Astrocyte (in vitro differentiated cells and primary cell): ENCODE measurements at regions not wholly inside any gene's neighbourhood (a gene's known extent, or its start where the extent isn't known, plus 50 kb on each side); places are given as distances from the start of the nearest gene placed in this dataset.

ENCODE experiments used
- DNase-seq: peaks from one replicate; pipeline ENCODE4 v3.0.0-alpha.2; 2010; ENCODE audit warnings: low read depth
- FAIRE-seq: peaks from 2 replicates; lab custom pipeline; 2011; peaks lifted over from hg19 to GRCh38; lab: Jason Lieb, UNC
- H2AFZ ChIP-seq: 2 replicates; pipeline ENCODE4 v1.6.0; 2012; ENCODE audit warnings: low read depth, low read length, inconsistent platforms
- H3K27ac ChIP-seq: 2 replicates; pipeline ENCODE4 v1.5.1; 2011; ENCODE audit warnings: low read depth, low read length, inconsistent platforms
- H3K27me3 ChIP-seq: 2 replicates; pipeline ENCODE4 v1.6.0; 2011; ENCODE audit warnings: low read length, inconsistent platforms; ENCODE audit not compliant: insufficient read depth
- H3K36me3 ChIP-seq: 2 replicates; pipeline ENCODE4 v1.5.1; 2011; ENCODE audit warnings: low read length, inconsistent platforms; ENCODE audit not compliant: insufficient read depth
- H3K4me1 ChIP-seq: 2 replicates; pipeline ENCODE4 v1.5.1; 2011; ENCODE audit warnings: low read length, inconsistent platforms; ENCODE audit not compliant: insufficient read depth
- H3K4me2 ChIP-seq: 2 replicates; pipeline ENCODE4 v1.6.0; 2012; ENCODE audit warnings: low read length, inconsistent platforms
- H3K4me3 ChIP-seq: 2 replicates; pipeline ENCODE4 v1.5.1; 2011; ENCODE audit warnings: low read depth, mild to moderate bottlenecking, low read length, inconsistent platforms; ENCODE audit not compliant: insufficient read depth
- H3K79me2 ChIP-seq: 2 replicates; pipeline ENCODE4 v1.6.0; 2012; ENCODE audit warnings: mild to moderate bottlenecking, low read length, inconsistent platforms; ENCODE audit not compliant: insufficient read depth
- H3K9ac ChIP-seq: 2 replicates; pipeline ENCODE4 v1.6.0; 2012; ENCODE audit warnings: mild to moderate bottlenecking, low read length, inconsistent platforms
- H3K9me3 ChIP-seq: 2 replicates; pipeline ENCODE4 v1.5.1; 2012; ENCODE audit warnings: low read depth, mild to moderate bottlenecking, low read length, inconsistent platforms; ENCODE audit not compliant: insufficient read depth
- H4K20me1 ChIP-seq: 2 replicates; pipeline ENCODE4 v1.6.0; 2012; ENCODE audit warnings: low read length, inconsistent platforms; ENCODE audit not compliant: insufficient read depth
- H3K27ac Mint-ChIP-seq: one replicate; pipeline ENCODE4 v1.8.0; 2021; ENCODE audit warnings: mild to moderate bottlenecking, mixed read lengths; ENCODE audit not compliant: unreplicated experiment
- H3K27me3 Mint-ChIP-seq: one replicate; pipeline ENCODE4 v1.8.0; 2021; ENCODE audit warnings: low read depth, mixed read lengths; ENCODE audit not compliant: unreplicated experiment
- H3K36me3 Mint-ChIP-seq: one replicate; pipeline ENCODE4 v1.8.0; 2021; ENCODE audit warnings: low read depth, mixed read lengths; ENCODE audit not compliant: unreplicated experiment
- H3K4me1 Mint-ChIP-seq: one replicate; pipeline ENCODE4 v1.8.0; 2021; ENCODE audit warnings: low read depth, mixed read lengths; ENCODE audit not compliant: unreplicated experiment
- H3K4me3 Mint-ChIP-seq: one replicate; pipeline ENCODE4 v1.8.0; 2021; ENCODE audit warnings: mild to moderate bottlenecking, moderate library complexity, mixed read lengths; ENCODE audit not compliant: unreplicated experiment
- H3K9me3 Mint-ChIP-seq: one replicate; pipeline ENCODE4 v1.8.0; 2021; ENCODE audit warnings: mild to moderate bottlenecking, mixed read lengths; ENCODE audit not compliant: unreplicated experiment
- CTCF ChIP-seq: IDR thresholded peaks from 2 replicates; pipeline ENCODE4 v1.5.1; 2011; ENCODE audit warnings: low read depth, mild to moderate bottlenecking, inconsistent platforms, low read length, moderate library complexity; ENCODE audit not compliant: insufficient read depth
- EZH2 ChIP-seq: IDR thresholded peaks from 2 replicates; pipeline ENCODE4 v1.6.1; 2012; ENCODE audit warnings: mild to moderate bottlenecking, low read length, inconsistent platforms; ENCODE audit not compliant: insufficient read depth

GRCh38 chr13:34335014-34336007 is 517.4 kb downstream of the RFC3 start:
- no peaks in the 10 kb centered on the region for H3K4me1 ChIP-seq
- Mint-ChIP-seq H3K9me3 (peaks cover 8% of the 10 kb centered on the region), H3K27ac (no peak overlapping the region), H3K4me1 (no peaks in the 10 kb centered on the region), H3K36me3 (peaks cover 5% of the 10 kb centered on the region), H3K27me3 (no peaks in the 10 kb centered on the region), H3K4me3 (no peak overlapping the region)
- FAIRE-seq (no peak), DNase-seq (no peak)
- H3K4me2 ChIP-seq, result no peak overlapping the region
- no peaks in the 10 kb centered on the region for H4K20me1 ChIP-seq
- H3K27me3 ChIP-seq, result peaks cover 4% of the 10 kb centered on the region
- H3K9me3 ChIP-seq, result no peaks in the 10 kb centered on the region
- H3K4me3 ChIP-seq, result no peak overlapping the region
- no peaks in the 10 kb centered on the region for H3K36me3 ChIP-seq
- H3K79me2 ChIP-seq, result no peaks in the 10 kb centered on the region
- TF ChIP-seq CTCF (no peak), EZH2 (no peak)
- H2AFZ ChIP-seq, result no peak overlapping the region
- no peak overlapping the region for H3K27ac ChIP-seq
- H3K9ac ChIP-seq, result no peak overlapping the region

GRCh38 chr13:34338102-34338501 is 520.2 kb downstream of the RFC3 start:
- H3K4me1 Mint-ChIP-seq, result no peaks in the 10 kb centered on the region
- no peak overlapping the region for H3K27ac ChIP-seq
- no peak overlapping the region for H3K4me3 Mint-ChIP-seq
- TF ChIP-seq CTCF (no peak), EZH2 (no peak)
- no peaks in the 10 kb centered on the region for H3K36me3 ChIP-seq
- H3K27me3 ChIP-seq, result peaks cover 4% of the 10 kb centered on the region
- no peaks in the 10 kb centered on the region for H3K4me1 ChIP-seq
- DNase-seq (no peak), FAIRE-seq (no peak)
- H3K79me2 ChIP-seq, result no peaks in the 10 kb centered on the region
- H3K36me3 Mint-ChIP-seq, result peaks cover 3% of the 10 kb centered on the region
- H3K9me3 ChIP-seq, result no peaks in the 10 kb centered on the region
- H3K9ac ChIP-seq, result no peak overlapping the region
- H4K20me1 ChIP-seq, result no peaks in the 10 kb centered on the region
- H3K4me3 ChIP-seq, result no peak overlapping the region
- no peaks in the 10 kb centered on the region for H3K27me3 Mint-ChIP-seq
- H3K4me2 ChIP-seq, result no peak overlapping the region
- no peak overlapping the region for H3K27ac Mint-ChIP-seq
- H3K9me3 Mint-ChIP-seq, result peaks cover 3% of the 10 kb centered on the region
- H2AFZ ChIP-seq, result no peak overlapping the region

GRCh38 chr13:34340534-34340933 is 522.6 kb downstream of the RFC3 start:
- H3K4me1 Mint-ChIP-seq, result peaks cover 5% of the 10 kb centered on the region
- no peaks in the 10 kb centered on the region for H3K9me3 Mint-ChIP-seq
- FAIRE-seq, result no peak

More at GRCh38 chr13:34340534-34340933, 522.6 kb downstream of the RFC3 start:
- Histone ChIP-seq H2AFZ (no peak overlapping the region), H3K36me3 (no peaks in the 10 kb centered on the region), H3K79me2 (no peaks in the 10 kb centered on the region), H3K9ac (no peak overlapping the region), H4K20me1 (no peaks in the 10 kb centered on the region), H3K4me2 (no peak overlapping the region), H3K9me3 (no peaks in the 10 kb centered on the region), H3K4me1 (no peaks in the 10 kb centered on the region), H3K27ac (no peak overlapping the region), H3K4me3 (no peak overlapping the region), H3K27me3 (peaks cover 4% of the 10 kb centered on the region)
- TF ChIP-seq CTCF (no peak), EZH2 (no peak)
- no peak overlapping the region for H3K4me3 Mint-ChIP-seq
- DNase-seq, result no peak
- no peaks in the 10 kb centered on the region for H3K36me3 Mint-ChIP-seq
- no peak overlapping the region for H3K27ac Mint-ChIP-seq
- no peaks in the 10 kb centered on the region for H3K27me3 Mint-ChIP-seq
